Peyer's patch (tissue), 4 donors: ENCODE measurements at regions not wholly inside any gene's neighbourhood (a gene's known extent, or its start where the extent isn't known, plus 50 kb on each side); places are given as distances from the start of the nearest gene placed in this dataset.

Source experiments
- CTCF ChIP-seq, 6 experiments: fragments of 450-650 bp in 4 of 6; fragments of 200-600 bp in 2 of 6; sonication (generic) in 1 of 6; IDR thresholded peaks; one replicate each; pipeline ENCODE4 v1.5.1; 2017 to 2019; ENCODE audit warnings: antibody characterized with exemption in 6 of 6, mild to moderate bottlenecking in 3 of 6, moderate library complexity in 1 of 6
- POLR2A ChIP-seq, 2 donors: fragments of 450-650 bp; IDR thresholded peaks; one replicate each; pipeline ENCODE4 v1.5.1; 2017; ENCODE audit warnings: antibody characterized with exemption in 2 of 2, mild to moderate bottlenecking in 2 of 2, moderate library complexity in 2 of 2

GRCh38 chr14:51534610-51535011, 117.1 kb upstream of the FRMD6 start:
- TF ChIP-seq CTCF (IDR thresholded peaks at IDR 0.05) (no peak), POLR2A (IDR thresholded peaks at IDR 0.05) (no peak)
